PC-9 (cell line): ENCODE measurements at regions not wholly inside any gene's neighbourhood (a gene's known extent, or its start where the extent isn't known, plus 50 kb on each side); places are given as distances from the start of the nearest gene placed in this dataset.

Source experiments
- BruUV-seq: library from RNA; stranded (reverse); fragments of 400-500 nt; replicated peaks from 2 replicates; lab custom pipeline; 2021; lab: Mats Ljungman, UMichigan
- CTCF ChIA-PET: fragments of 300-600 bp; sonication (Branson Sonifier 250); formaldehyde crosslinking; loops from one replicate; lab custom pipeline; 2022; ENCODE audit warnings: antibody characterized with exemption; lab: Charles Lee
- POLR2A ChIA-PET: fragments of 300-600 bp; sonication (Branson Sonifier 250); formaldehyde crosslinking; loops from one replicate; lab custom pipeline; 2022; ENCODE audit warnings: antibody characterized with exemption; ENCODE audit not compliant: unreplicated experiment; lab: Charles Lee
- DNase-seq, 2 experiments: peaks; one replicate each; pipeline versions ENCODE4 v3.0.0 to v3.0.0-alpha.2; 2015 to 2022; ENCODE audit warnings: mixed read lengths in 1 of 2
- H2AFZ ChIP-seq: fragments of 200-600 bp; sonication (generic); 2 replicates; pipeline ENCODE4 v1.8.1; 2017; ENCODE audit warnings: antibody characterized with exemption
- H3F3A ChIP-seq: fragments of 200-600 bp; sonication (generic); 2 replicates; pipeline ENCODE4 v1.8.1; 2017; ENCODE audit warnings: antibody characterized with exemption, mild to moderate bottlenecking, low read depth; ENCODE audit not compliant: insufficient read depth
- H3K27ac ChIP-seq: fragments of 200-600 bp; sonication (generic); 2 replicates; pipeline ENCODE4 v1.6.1; 2016; ENCODE audit warnings: mixed run types
- H3K27me3 ChIP-seq: fragments of 200-600 bp; sonication (generic); 2 replicates; pipeline ENCODE4 v1.6.1; 2016; ENCODE audit warnings: low read depth, mixed run types; ENCODE audit not compliant: insufficient read depth
- H3K36me3 ChIP-seq: fragments of 200-600 bp; sonication (generic); 2 replicates; pipeline ENCODE4 v1.6.1; 2016; ENCODE audit warnings: low read depth, mixed run types
- H3K4me1 ChIP-seq: fragments of 200-600 bp; sonication (generic); replicated peaks from 2 replicates; pipeline ENCODE4 v1.6.1; 2016; ENCODE audit warnings: mixed run types; ENCODE audit not compliant: insufficient read depth
- H3K4me2 ChIP-seq: fragments of 200-600 bp; sonication (generic); 2 replicates; pipeline ENCODE4 v1.6.1; 2017; ENCODE audit warnings: mixed run types
- H3K4me3 ChIP-seq: fragments of 200-600 bp; sonication (generic); 2 replicates; pipeline ENCODE4 v1.6.1; 2016; ENCODE audit warnings: mixed run types
- H3K79me2 ChIP-seq: fragments of 200-600 bp; sonication (generic); 2 replicates; pipeline ENCODE4 v1.6.1; 2017; ENCODE audit warnings: low read depth, mixed run types
- H3K9me2 ChIP-seq: fragments of 200-600 bp; sonication (generic); 2 replicates; pipeline ENCODE4 v1.8.1; 2017; ENCODE audit warnings: mild to moderate bottlenecking; ENCODE audit not compliant: insufficient read depth
- H3K9me3 ChIP-seq: fragments of 200-600 bp; sonication (generic); 2 replicates; pipeline ENCODE4 v1.8.1; 2016; ENCODE audit warnings: low read depth; ENCODE audit not compliant: insufficient read depth
- H4K20me1 ChIP-seq: fragments of 200-600 bp; sonication (generic); 2 replicates; pipeline ENCODE4 v1.8.1; 2017; ENCODE audit not compliant: insufficient read depth
- CTCF ChIP-seq: fragments of 200-600 bp; sonication (generic); conservative IDR thresholded peaks from 2 replicates; pipeline ENCODE4 v1.6.1; 2017; ENCODE audit warnings: mixed run types, antibody characterized with exemption, mild to moderate bottlenecking, moderate library complexity
- EZH2 ChIP-seq: fragments of 200-600 bp; sonication (generic); IDR thresholded peaks from 2 replicates; pipeline ENCODE4 v1.8.0; 2017; ENCODE audit warnings: antibody characterized with exemption, low read depth
- intact Hi-C: fragments of 100-400 bp; cut with micrococcal nuclease; formaldehyde crosslinking; loops from one replicate; pipeline ENCODE4 v1.10.0; 2022; ENCODE audit not compliant: unreplicated experiment

DNA sequence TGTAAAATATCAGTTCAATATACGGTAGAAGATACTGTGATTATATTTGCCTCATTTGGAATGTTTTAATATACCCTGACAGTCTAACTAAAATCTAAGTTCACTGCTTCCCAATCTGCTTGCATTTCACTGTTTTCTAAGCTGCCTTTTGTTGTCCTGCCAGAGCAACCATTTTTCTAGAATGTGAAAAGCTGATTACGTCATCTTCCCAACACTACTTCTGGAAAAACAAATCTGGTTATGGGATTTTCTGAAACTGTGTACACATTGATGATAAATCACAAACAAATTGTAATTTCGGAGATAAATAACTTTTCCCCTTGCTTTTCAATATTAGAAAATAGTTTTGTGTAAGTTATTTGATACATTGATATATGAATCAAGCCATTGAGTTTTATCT lies 1529.0 kb downstream of the CDH11 start:
- H3K4me3 ChIP-seq = no peak overlapping the region
- POLR2A ChIA-PET = no interaction called here
- no peaks in the 10 kb centered on the region for H3K27me3 ChIP-seq
- no peak overlapping the region for H3K27ac ChIP-seq
- no peaks in the 10 kb centered on the region for H3F3A ChIP-seq
- no peaks in the 10 kb centered on the region for H3K4me1 ChIP-seq
- H3K79me2 ChIP-seq = no peaks in the 10 kb centered on the region
- TF ChIP-seq CTCF (no peak), EZH2 (no peak)
- H3K36me3 ChIP-seq = no peaks in the 10 kb centered on the region
- no TSS peak for BruUV-seq
- H3K4me2 ChIP-seq = no peak overlapping the region
- H2AFZ ChIP-seq = no peak overlapping the region
- DNase-seq = no peak
- H3K9me3 ChIP-seq = no peaks in the 10 kb centered on the region
- H4K20me1 ChIP-seq = no peaks in the 10 kb centered on the region; the same call in 1 of the 2 replicates
- intact Hi-C loops = no loop called here
- no peaks in the 10 kb centered on the region for H3K9me2 ChIP-seq
- CTCF ChIA-PET = no interaction called here

- ChIA-PET POLR2A (no interaction called here), CTCF (no interaction called here)
- BruUV-seq = no TSS peak
- Histone ChIP-seq H3K79me2 (no peaks in the 10 kb centered on the region), H3K4me3 (no peak overlapping the region), H3K4me2 (no peak overlapping the region), H4K20me1 (no peaks in the 10 kb centered on the region), H3K27ac (no peak overlapping the region), H3K27me3 (no peaks in the 10 kb centered on the region; the same call in 1 of the 2 replicates), H3K36me3 (no peaks in the 10 kb centered on the region), H2AFZ (no peak overlapping the region), H3K4me1 (no peaks in the 10 kb centered on the region), H3K9me3 (no peaks in the 10 kb centered on the region), H3F3A (no peaks in the 10 kb centered on the region), H3K9me2 (no peaks in the 10 kb centered on the region)
- DNase-seq = no peak
- no peak for TF ChIP-seq CTCF
- TF ChIP-seq EZH2 = no peak
- intact Hi-C loops = no loop called here
Observed at GRCh38 chr16:63581570-63581969, 1540.3 kb downstream of the CDH11 start.

- Histone ChIP-seq H3K27me3 (no peaks in the 10 kb centered on the region), H3K27ac (no peak overlapping the region), H2AFZ (no peak overlapping the region), H3K9me3 (no peaks in the 10 kb centered on the region), H3F3A (no peaks in the 10 kb centered on the region), H3K4me3 (no peak overlapping the region), H3K36me3 (no peaks in the 10 kb centered on the region), H3K4me1 (no peaks in the 10 kb centered on the region), H3K9me2 (no peaks in the 10 kb centered on the region), H4K20me1 (no peaks in the 10 kb centered on the region), H3K79me2 (no peaks in the 10 kb centered on the region), H3K4me2 (no peak overlapping the region)
- DNase-seq = no peak
- ChIA-PET POLR2A (no interaction called here), CTCF (no interaction called here)
- intact Hi-C loops = no loop called here
- TF ChIP-seq EZH2 = no peak
- TF ChIP-seq CTCF = no peak
- BruUV-seq = no TSS peak
Observed at GRCh38 chr16:63578791-63579190, 1542.6 kb upstream of the CDH8 start.
